ENCODE measurements at regions not wholly inside any gene's neighbourhood (a gene's known extent, or its start where the extent isn't known, plus 50 kb on each side); places are given as distances from the start of the nearest gene placed in this dataset.

DNA sequence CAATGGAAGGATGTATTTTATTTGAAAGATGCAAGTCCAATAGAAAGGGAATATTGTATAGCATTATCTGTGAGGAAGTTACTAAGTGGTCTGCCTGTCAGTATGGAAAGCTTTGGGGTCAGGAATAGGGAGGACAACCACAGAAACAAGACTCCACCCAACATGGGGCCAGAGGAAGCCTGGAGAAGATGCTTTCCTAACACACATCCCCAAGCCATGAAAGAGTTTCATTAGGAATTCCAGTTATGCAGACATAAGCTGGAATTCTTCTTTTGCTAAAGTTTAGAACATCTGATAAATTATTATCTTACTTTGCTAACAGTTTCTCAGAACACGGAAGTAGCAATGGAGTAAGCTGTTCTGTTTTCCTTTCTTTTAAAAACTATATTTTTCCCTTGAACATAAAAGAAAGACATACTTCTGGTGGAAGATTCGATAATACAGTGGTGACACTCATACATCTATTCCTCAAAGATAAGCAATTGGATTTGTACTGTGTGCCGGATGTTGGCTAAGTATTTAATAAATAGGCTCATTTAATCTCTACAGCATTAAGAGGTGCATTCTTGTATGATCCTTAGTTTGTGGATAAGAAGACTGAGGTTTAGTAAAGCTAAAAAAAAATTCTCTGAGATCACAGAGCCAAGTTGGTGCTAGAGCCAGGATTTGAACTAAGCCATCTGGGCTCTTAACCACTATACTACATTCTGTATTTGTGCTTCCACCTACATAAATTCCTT lies 51.0 kb upstream of the GAS7 start:
- no peak overlapping the region for H3K4me3 Mint-ChIP-seq
- H3K9me3 Mint-ChIP-seq, result no peaks in the 10 kb centered on the region
- H3K27me3 Mint-ChIP-seq, result peaks cover 7% of the 10 kb centered on the region
- no peak for ATAC-seq
- H3K27ac Mint-ChIP-seq, result peak overlapping the region in 1 of 2 donors; percentile 1
- no peak for DNase-seq
- H3K4me1 Mint-ChIP-seq, result peaks cover 8% of the 10 kb centered on the region

Data from stimulated activated naive CD8-positive, alpha-beta T cell treated with anti-CD3 and anti-CD28 coated beads, Interleukin-15, amount 100 ng/mL, for 72 hours (primary cell).